ENCODE measurements at regions not wholly inside any gene's neighbourhood (a gene's known extent, or its start where the extent isn't known, plus 50 kb on each side); places are given as distances from the start of the nearest gene placed in this dataset.

- POLR2A ChIA-PET = no interaction called here
- no peaks in the 10 kb centered on the region for H3K4me1 Mint-ChIP-seq (ENCODE audit: low read depth)
- intact Hi-C loops (cut with DNase I, micrococcal nuclease) = no loop called here
- Histone ChIP-seq H3K36me3 (ENCODE audit: insufficient read depth, low read length) (no peaks in the 10 kb centered on the region), H3K9me3 (ENCODE audit: control insufficient read depth in 1 of 2, insufficient read depth in 1 of 2, low read length in 2 of 2) (no peaks in the 10 kb centered on the region), H3K4me3 (ENCODE audit: low read length) (no peak overlapping the region), H3K4me1 (ENCODE audit: insufficient read depth, low read length) (no peaks in the 10 kb centered on the region), H3K27me3 (ENCODE audit: control insufficient read depth in 1 of 2, insufficient read depth in 2 of 2, low read length in 2 of 2) (no peaks in the 10 kb centered on the region), H3K27ac (ENCODE audit: low read depth in 1 of 2, low read length in 2 of 2) (no peak overlapping the region)
- H3K27ac Mint-ChIP-seq = no peak overlapping the region
- H3K36me3 Mint-ChIP-seq (ENCODE audit: low read depth) = no peaks in the 10 kb centered on the region
- ATAC-seq (ENCODE audit: poor library complexity) (no peak), DNase-seq (no peak)
- no peaks in the 10 kb centered on the region for H3K27me3 Mint-ChIP-seq
- peaks cover 2% of the 10 kb centered on the region for H3K9me3 Mint-ChIP-seq
- CTCF ChIA-PET = no interaction called here
- TF ChIP-seq, protein P1, sequence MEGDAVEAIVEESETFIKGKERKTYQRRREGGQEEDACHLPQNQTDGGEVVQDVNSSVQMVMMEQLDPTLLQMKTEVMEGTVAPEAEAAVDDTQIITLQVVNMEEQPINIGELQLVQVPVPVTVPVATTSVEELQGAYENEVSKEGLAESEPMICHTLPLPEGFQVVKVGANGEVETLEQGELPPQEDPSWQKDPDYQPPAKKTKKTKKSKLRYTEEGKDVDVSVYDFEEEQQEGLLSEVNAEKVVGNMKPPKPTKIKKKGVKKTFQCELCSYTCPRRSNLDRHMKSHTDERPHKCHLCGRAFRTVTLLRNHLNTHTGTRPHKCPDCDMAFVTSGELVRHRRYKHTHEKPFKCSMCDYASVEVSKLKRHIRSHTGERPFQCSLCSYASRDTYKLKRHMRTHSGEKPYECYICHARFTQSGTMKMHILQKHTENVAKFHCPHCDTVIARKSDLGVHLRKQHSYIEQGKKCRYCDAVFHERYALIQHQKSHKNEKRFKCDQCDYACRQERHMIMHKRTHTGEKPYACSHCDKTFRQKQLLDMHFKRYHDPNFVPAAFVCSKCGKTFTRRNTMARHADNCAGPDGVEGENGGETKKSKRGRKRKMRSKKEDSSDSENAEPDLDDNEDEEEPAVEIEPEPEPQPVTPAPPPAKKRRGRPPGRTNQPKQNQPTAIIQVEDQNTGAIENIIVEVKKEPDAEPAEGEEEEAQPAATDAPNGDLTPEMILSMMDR (IDR thresholded peaks at IDR 0.05) = no peak
- H3K4me3 Mint-ChIP-seq = no peak overlapping the region
Observed at GRCh38 chrX:94430091-94430490, 756.1 kb downstream of the FAM133A start.

- no peaks in the 10 kb centered on the region for H3K4me1 Mint-ChIP-seq (ENCODE audit: low read depth)
- H3K36me3 ChIP-seq (ENCODE audit: insufficient read depth, low read length) = no peaks in the 10 kb centered on the region
- ATAC-seq (ENCODE audit: poor library complexity) (no peak), DNase-seq (no peak)
- intact Hi-C loops (cut with DNase I, micrococcal nuclease) = no loop called here
- H3K4me3 ChIP-seq (ENCODE audit: low read length) = no peak overlapping the region
- H3K27ac ChIP-seq (ENCODE audit: low read depth in 1 of 2, low read length in 2 of 2) = no peak overlapping the region
- ChIA-PET POLR2A (no interaction called here), CTCF (no interaction called here)
- no peak overlapping the region for H3K27ac Mint-ChIP-seq
- H3K4me3 Mint-ChIP-seq = no peak overlapping the region
- no peaks in the 10 kb centered on the region for H3K4me1 ChIP-seq (ENCODE audit: insufficient read depth, low read length)
- H3K27me3 Mint-ChIP-seq = no peaks in the 10 kb centered on the region
- peaks cover 11% of the 10 kb centered on the region for H3K9me3 Mint-ChIP-seq
- no peaks in the 10 kb centered on the region for H3K36me3 Mint-ChIP-seq (ENCODE audit: low read depth)
- TF ChIP-seq, protein P1 (IDR thresholded peaks at IDR 0.05) = no peak
- H3K9me3 ChIP-seq (ENCODE audit: control insufficient read depth in 1 of 2, insufficient read depth in 1 of 2, low read length in 2 of 2) = no peaks in the 10 kb centered on the region
- H3K27me3 ChIP-seq (ENCODE audit: control insufficient read depth in 1 of 2, insufficient read depth in 2 of 2, low read length in 2 of 2) = no peaks in the 10 kb centered on the region
Observed at GRCh38 chrX:94435799-94436198, 761.8 kb downstream of the FAM133A start.

- Mint-ChIP-seq H3K4me3 (no peak overlapping the region), H3K36me3 (ENCODE audit: low read depth) (no peaks in the 10 kb centered on the region), H3K27ac (no peak overlapping the region), H3K4me1 (ENCODE audit: low read depth) (no peaks in the 10 kb centered on the region), H3K27me3 (no peaks in the 10 kb centered on the region), H3K9me3 (no peaks in the 10 kb centered on the region)
- H3K36me3 ChIP-seq (ENCODE audit: insufficient read depth, low read length) = no peaks in the 10 kb centered on the region
- intact Hi-C loops (cut with DNase I, micrococcal nuclease) = no loop called here
- H3K9me3 ChIP-seq (ENCODE audit: control insufficient read depth in 1 of 2, insufficient read depth in 1 of 2, low read length in 2 of 2) = no peaks in the 10 kb centered on the region
- H3K4me1 ChIP-seq (ENCODE audit: insufficient read depth, low read length) = no peaks in the 10 kb centered on the region
- DNase-seq (no peak), ATAC-seq (ENCODE audit: poor library complexity) (no peak)
- no peak overlapping the region for H3K4me3 ChIP-seq (ENCODE audit: low read length)
- H3K27ac ChIP-seq (ENCODE audit: low read depth in 1 of 2, low read length in 2 of 2) = no peak overlapping the region
- TF ChIP-seq, protein P1 (IDR thresholded peaks at IDR 0.05) = no peak
- POLR2A ChIA-PET = no interaction called here
- CTCF ChIA-PET = no interaction called here
- H3K27me3 ChIP-seq (ENCODE audit: control insufficient read depth in 1 of 2, insufficient read depth in 2 of 2, low read length in 2 of 2) = no peaks in the 10 kb centered on the region
Observed at GRCh38 chrX:94454159-94454558, 780.2 kb downstream of the FAM133A start.
